Lower leg skin (tissue), 3 donors: ENCODE measurements at regions not wholly inside any gene's neighbourhood (a gene's known extent, or its start where the extent isn't known, plus 50 kb on each side); places are given as distances from the start of the nearest gene placed in this dataset.

Experiments
- CTCF ChIP-seq, 3 donors: fragments of 450-650 bp; IDR thresholded peaks; one replicate each; pipeline ENCODE4 v1.5.1; 2016; ENCODE audit warnings: antibody characterized with exemption in 3 of 3, mild to moderate bottlenecking in 3 of 3, moderate library complexity in 2 of 3
- POLR2A ChIP-seq, 2 donors: fragments of 450-650 bp; IDR thresholded peaks; one replicate each; pipeline ENCODE4 v1.6.1; 2016 to 2017; ENCODE audit warnings: antibody characterized with exemption in 2 of 2, mild to moderate bottlenecking in 1 of 2, moderate library complexity in 1 of 2

- TF ChIP-seq CTCF (IDR thresholded peaks at IDR 0.05) (no peak), POLR2A (IDR thresholded peaks at IDR 0.05) (no peak)
Measured at GRCh38 chr5:77910602-77911188, 134.6 kb upstream of the TBCA start.
